Vagina (tissue), 2 donors: ENCODE measurements at regions not wholly inside any gene's neighbourhood (a gene's known extent, or its start where the extent isn't known, plus 50 kb on each side); places are given as distances from the start of the nearest gene placed in this dataset.

ENCODE experiments used
- DNase-seq, 2 donors: peaks; one replicate each; pipeline ENCODE4 v3.0.0-alpha.2; 2017; ENCODE audit errors: extremely low spot score in 2 of 2
- H3K27ac ChIP-seq: fragments of 200-600 bp; sonication (generic); one replicate; pipeline ENCODE4 v1.5.1; 2019
- H3K27me3 ChIP-seq: fragments of 200-600 bp; sonication (generic); one replicate; pipeline ENCODE4 v1.5.1; 2019
- H3K36me3 ChIP-seq, 2 donors: fragments of 200-600 bp; sonication (generic); one replicate each; pipeline ENCODE4 v1.5.1; 2017 to 2019
- H3K4me1 ChIP-seq: fragments of 200-600 bp; sonication (generic); one replicate; pipeline ENCODE4 v1.5.1; 2019
- H3K4me3 ChIP-seq, 2 donors: fragments of 200-600 bp; sonication (generic); 1 replicate in 1 of 2; 2 replicates in 1 of 2; pipeline ENCODE4 v1.5.1; 2016 to 2019
- H3K9me3 ChIP-seq: fragments of 200-600 bp; sonication (generic); one replicate; pipeline ENCODE4 v1.5.1; 2019
- POLR2A ChIP-seq, 2 donors: fragments of 450-650 bp; IDR thresholded peaks; one replicate each; pipeline ENCODE4 v1.6.1; 2017; ENCODE audit warnings: antibody characterized with exemption in 2 of 2, mild to moderate bottlenecking in 2 of 2, moderate library complexity in 2 of 2
- POLR2AphosphoS5 ChIP-seq, 2 donors: sonication (generic); formaldehyde crosslinking; IDR thresholded peaks; one replicate each; pipeline ENCODE4 v1.9.0; 2017; ENCODE audit warnings: antibody characterized with exemption in 2 of 2, mild to moderate bottlenecking in 2 of 2, low read depth in 1 of 2; ENCODE audit not compliant: insufficient read depth in 1 of 2
- intact Hi-C: fragments of 100-400 bp; cut with DNase I; formaldehyde crosslinking; loops from one replicate; pipeline ENCODE4 v1.15.1; 2023
- TF ChIP-seq, protein P1 (sequence below), 3 experiments: fragments of 450-650 bp in 2 of 3; fragments of 200-600 bp in 1 of 3; sonication (generic) in 1 of 3; IDR thresholded peaks; one replicate each; pipeline ENCODE4 v1.5.1; 2017 to 2019; ENCODE audit warnings: antibody characterized with exemption in 3 of 3, mild to moderate bottlenecking in 2 of 3, moderate library complexity in 2 of 3

DNA sequence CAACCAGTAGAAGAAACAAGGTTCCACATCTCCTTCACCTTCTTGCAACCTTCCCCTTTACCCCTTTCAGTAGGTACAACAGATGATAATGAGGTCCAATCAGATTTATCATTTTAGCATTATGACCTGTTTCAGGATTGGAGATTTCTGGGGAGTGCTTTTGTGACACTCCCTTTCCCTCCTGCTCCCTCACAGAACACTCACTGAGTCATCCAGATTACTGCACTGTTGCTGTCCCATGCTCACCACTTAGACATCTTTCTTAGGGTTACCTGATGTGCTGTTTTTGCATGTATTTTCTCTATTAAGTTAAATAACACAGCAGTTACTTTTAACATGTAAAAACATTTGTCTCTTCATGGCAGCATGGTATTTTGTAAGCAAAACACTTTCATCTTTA is 118.5 kb downstream of the MFSD1 start:
- no peak for DNase-seq
- intact Hi-C loops: no loop called here
- Histone ChIP-seq H3K27me3 (no peaks in the 10 kb centered on the region), H3K4me3 (no peak overlapping the region), H3K9me3 (no peaks in the 10 kb centered on the region), H3K4me1 (no peaks in the 10 kb centered on the region), H3K27ac (no peak overlapping the region), H3K36me3 (no peaks in the 10 kb centered on the region)
- TF ChIP-seq POLR2AphosphoS5 (IDR thresholded peaks at IDR 0.05; ENCODE audit: insufficient read depth in 1 of 2, low read depth in 1 of 2) (no peak), POLR2A (IDR thresholded peaks at IDR 0.05) (no peak)
- TF ChIP-seq, protein P1, sequence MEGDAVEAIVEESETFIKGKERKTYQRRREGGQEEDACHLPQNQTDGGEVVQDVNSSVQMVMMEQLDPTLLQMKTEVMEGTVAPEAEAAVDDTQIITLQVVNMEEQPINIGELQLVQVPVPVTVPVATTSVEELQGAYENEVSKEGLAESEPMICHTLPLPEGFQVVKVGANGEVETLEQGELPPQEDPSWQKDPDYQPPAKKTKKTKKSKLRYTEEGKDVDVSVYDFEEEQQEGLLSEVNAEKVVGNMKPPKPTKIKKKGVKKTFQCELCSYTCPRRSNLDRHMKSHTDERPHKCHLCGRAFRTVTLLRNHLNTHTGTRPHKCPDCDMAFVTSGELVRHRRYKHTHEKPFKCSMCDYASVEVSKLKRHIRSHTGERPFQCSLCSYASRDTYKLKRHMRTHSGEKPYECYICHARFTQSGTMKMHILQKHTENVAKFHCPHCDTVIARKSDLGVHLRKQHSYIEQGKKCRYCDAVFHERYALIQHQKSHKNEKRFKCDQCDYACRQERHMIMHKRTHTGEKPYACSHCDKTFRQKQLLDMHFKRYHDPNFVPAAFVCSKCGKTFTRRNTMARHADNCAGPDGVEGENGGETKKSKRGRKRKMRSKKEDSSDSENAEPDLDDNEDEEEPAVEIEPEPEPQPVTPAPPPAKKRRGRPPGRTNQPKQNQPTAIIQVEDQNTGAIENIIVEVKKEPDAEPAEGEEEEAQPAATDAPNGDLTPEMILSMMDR (IDR thresholded peaks at IDR 0.05): no peak

DNA sequence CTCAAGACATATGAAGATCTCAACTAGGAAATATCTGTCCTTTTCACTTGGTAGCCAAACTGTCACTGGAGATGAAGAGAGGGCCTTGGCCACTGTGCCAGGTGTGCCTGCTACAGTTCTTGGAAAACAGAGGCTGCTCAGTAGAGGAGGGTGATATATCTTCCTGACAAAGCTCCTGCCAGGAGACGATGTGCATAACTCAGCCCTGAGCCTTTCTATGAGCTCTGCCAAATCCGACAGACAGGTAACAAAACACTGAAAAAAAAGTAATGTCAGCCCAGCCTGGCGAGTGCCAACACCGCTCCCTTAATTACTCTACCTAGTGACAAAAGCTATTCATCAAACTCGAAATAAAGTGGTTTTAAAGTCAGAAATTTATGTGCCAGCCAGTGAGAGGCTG is 123.2 kb downstream of the MFSD1 start:
- Histone ChIP-seq H3K36me3 (no peaks in the 10 kb centered on the region), H3K4me3 (no peak overlapping the region), H3K27me3 (no peaks in the 10 kb centered on the region), H3K4me1 (no peaks in the 10 kb centered on the region), H3K9me3 (no peaks in the 10 kb centered on the region), H3K27ac (no peak overlapping the region)
- TF ChIP-seq, protein P1 (IDR thresholded peaks at IDR 0.05): no peak
- TF ChIP-seq POLR2AphosphoS5 (IDR thresholded peaks at IDR 0.05; ENCODE audit: insufficient read depth in 1 of 2, low read depth in 1 of 2) (no peak), POLR2A (IDR thresholded peaks at IDR 0.05) (no peak)
- intact Hi-C loops: no loop called here
- no peak for DNase-seq

DNA sequence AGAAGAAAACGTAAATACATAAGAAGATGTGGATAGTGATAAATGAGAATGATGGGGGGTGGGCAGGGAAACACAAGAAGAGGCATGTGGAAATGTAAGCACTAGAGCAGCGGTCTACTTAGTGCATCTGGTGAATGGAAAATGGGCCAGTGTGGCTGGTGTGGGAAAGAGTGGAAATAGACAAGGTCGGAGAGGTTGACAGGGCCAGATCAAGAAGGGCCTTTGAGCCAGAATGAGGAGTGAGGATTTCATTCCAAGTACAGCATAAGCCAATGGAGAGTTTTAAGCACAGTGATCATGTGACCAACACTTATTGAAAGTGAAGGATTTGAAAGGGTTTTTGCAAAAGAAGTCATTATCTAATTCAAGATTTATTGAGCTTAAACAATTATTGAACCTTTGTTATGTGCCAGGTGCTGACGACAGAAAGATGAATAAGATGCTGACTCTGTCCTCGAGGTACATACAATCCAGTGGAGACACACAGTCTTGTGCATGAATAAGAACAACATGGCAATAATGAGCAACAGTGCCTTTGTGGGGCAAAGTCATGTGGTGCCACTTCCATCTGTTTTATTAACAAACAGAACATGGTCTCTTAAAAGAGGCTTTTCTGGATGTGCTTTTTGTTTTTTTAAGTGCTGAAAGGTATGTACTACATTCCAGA is 124.1 kb downstream of the MFSD1 start:
- TF ChIP-seq, protein P1 (IDR thresholded peaks at IDR 0.05): no peak
- TF ChIP-seq POLR2A (IDR thresholded peaks at IDR 0.05) (no peak), POLR2AphosphoS5 (IDR thresholded peaks at IDR 0.05; ENCODE audit: insufficient read depth in 1 of 2, low read depth in 1 of 2) (no peak)

DNA sequence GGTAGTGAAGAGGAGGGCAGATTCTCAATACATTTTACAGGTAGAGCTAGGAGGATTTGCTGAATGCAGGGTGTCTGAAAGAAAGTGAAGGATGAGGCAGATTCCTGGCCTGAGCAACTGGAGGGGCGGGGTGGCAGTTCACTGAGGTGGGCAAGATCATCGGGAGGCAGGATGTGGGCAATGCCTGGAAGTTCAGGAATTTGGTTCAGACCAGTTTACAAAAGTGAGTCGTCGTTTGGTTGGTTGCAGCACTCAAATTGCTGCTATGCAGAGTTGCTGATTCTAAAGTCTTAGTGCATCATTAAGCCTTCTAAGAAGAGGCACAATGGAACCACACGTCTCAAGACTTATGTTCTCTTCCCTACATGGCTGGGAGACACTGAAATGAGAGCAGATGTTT is 134.0 kb downstream of the MFSD1 start:
- Histone ChIP-seq H3K9me3 (no peaks in the 10 kb centered on the region), H3K36me3 (no peaks in the 10 kb centered on the region), H3K27ac (no peak overlapping the region), H3K27me3 (no peaks in the 10 kb centered on the region), H3K4me3 (no peak overlapping the region), H3K4me1 (no peaks in the 10 kb centered on the region)
- no peak for DNase-seq
- intact Hi-C loops: no loop called here
- TF ChIP-seq, protein P1 (IDR thresholded peaks at IDR 0.05): no peak
- TF ChIP-seq POLR2A (IDR thresholded peaks at IDR 0.05) (no peak), POLR2AphosphoS5 (IDR thresholded peaks at IDR 0.05; ENCODE audit: insufficient read depth in 1 of 2, low read depth in 1 of 2) (no peak)

More for the DNA sequence above, 124.1 kb downstream of the MFSD1 start:
- DNase-seq: no peak
- no peaks in the 10 kb centered on the region for H3K9me3 ChIP-seq
- no peaks in the 10 kb centered on the region for H3K36me3 ChIP-seq
- H3K27me3 ChIP-seq: no peaks in the 10 kb centered on the region
- H3K4me1 ChIP-seq: no peaks in the 10 kb centered on the region
- no peak overlapping the region for H3K4me3 ChIP-seq
- H3K27ac ChIP-seq: no peak overlapping the region
- intact Hi-C loops: no loop called here

DNA sequence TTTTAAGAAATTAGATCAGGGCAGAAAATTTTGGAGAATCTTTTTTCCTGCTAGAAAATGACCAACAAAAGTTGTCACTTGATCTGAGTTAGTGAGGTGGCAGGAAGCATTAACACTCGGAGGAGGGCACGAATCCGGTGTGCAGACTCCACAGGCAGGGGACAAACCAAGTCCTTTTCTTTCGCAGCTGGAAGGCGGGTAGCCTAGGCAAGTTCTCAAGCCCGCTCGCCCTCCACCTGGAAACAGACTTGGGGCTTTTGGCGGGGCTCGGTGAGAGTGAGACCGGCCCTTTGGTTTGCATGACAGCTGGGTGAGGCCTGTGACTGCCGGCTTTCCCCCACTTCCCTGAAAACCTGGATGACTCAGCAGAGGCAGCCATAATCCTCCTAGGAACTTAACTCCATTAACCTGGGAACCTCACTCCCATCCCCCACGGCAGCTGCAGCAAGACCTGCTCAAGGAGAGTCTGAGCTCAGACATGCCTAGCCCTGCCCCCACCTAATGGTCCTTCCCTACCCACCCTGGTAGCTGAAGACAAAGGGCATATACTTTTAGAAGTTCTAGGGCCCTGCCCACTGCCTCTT is 134.8 kb downstream of the MFSD1 start:
- TF ChIP-seq, protein P1 (IDR thresholded peaks at IDR 0.05): no peak
- TF ChIP-seq POLR2AphosphoS5 (IDR thresholded peaks at IDR 0.05; ENCODE audit: insufficient read depth in 1 of 2, low read depth in 1 of 2) (no peak), POLR2A (IDR thresholded peaks at IDR 0.05) (no peak)
- Histone ChIP-seq H3K9me3 (peaks cover 6% of the 10 kb centered on the region), H3K27me3 (no peaks in the 10 kb centered on the region), H3K27ac (no peak overlapping the region), H3K4me1 (no peaks in the 10 kb centered on the region), H3K4me3 (no peak overlapping the region), H3K36me3 (no peaks in the 10 kb centered on the region)
- intact Hi-C loops: no loop called here
- no peak for DNase-seq
